ENCODE measurements at regions not wholly inside any gene's neighbourhood (a gene's known extent, or its start where the extent isn't known, plus 50 kb on each side); places are given as distances from the start of the nearest gene placed in this dataset.

DNA sequence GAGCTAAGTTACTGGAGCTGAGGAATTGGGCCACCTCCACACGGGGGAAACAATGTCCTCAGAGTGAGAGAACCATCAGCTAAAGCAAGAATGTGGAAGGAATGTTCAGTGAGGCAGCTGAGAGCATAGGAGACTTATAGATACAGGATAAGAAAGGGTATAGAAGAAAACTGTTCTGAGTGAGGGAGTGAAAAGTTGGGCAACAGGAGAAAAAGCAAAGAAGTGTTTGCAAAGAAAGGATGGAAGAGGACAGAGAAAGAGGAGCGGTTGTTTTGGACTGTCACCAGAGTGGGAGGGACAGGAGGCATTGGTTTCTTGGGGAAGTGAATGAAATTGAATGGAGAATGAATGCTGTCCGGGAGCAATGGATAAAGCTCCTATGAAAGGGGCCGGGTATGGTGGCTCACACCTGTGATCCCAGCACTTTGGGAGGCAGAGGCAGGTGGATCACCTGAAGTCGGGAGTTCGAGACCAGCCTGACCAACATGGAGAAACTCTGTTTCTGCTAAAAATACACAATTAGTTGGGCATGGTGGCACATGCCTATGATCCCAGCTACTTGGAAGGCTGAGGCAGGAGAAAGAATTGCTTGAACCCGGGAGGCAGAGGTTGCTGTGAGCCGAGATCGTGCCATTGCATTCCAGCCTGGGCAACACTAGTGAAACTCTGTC is 296.5 kb downstream of the ADGB start:
- TF ChIP-seq, protein P1, sequence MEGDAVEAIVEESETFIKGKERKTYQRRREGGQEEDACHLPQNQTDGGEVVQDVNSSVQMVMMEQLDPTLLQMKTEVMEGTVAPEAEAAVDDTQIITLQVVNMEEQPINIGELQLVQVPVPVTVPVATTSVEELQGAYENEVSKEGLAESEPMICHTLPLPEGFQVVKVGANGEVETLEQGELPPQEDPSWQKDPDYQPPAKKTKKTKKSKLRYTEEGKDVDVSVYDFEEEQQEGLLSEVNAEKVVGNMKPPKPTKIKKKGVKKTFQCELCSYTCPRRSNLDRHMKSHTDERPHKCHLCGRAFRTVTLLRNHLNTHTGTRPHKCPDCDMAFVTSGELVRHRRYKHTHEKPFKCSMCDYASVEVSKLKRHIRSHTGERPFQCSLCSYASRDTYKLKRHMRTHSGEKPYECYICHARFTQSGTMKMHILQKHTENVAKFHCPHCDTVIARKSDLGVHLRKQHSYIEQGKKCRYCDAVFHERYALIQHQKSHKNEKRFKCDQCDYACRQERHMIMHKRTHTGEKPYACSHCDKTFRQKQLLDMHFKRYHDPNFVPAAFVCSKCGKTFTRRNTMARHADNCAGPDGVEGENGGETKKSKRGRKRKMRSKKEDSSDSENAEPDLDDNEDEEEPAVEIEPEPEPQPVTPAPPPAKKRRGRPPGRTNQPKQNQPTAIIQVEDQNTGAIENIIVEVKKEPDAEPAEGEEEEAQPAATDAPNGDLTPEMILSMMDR (IDR thresholded peaks at IDR 0.05; ENCODE audit: insufficient read depth, low read length), result no peak
- TF ChIP-seq POLR2AphosphoS5 (IDR thresholded peaks at IDR 0.05; ENCODE audit: low read depth), result no peak
- TF ChIP-seq, protein P2, sequence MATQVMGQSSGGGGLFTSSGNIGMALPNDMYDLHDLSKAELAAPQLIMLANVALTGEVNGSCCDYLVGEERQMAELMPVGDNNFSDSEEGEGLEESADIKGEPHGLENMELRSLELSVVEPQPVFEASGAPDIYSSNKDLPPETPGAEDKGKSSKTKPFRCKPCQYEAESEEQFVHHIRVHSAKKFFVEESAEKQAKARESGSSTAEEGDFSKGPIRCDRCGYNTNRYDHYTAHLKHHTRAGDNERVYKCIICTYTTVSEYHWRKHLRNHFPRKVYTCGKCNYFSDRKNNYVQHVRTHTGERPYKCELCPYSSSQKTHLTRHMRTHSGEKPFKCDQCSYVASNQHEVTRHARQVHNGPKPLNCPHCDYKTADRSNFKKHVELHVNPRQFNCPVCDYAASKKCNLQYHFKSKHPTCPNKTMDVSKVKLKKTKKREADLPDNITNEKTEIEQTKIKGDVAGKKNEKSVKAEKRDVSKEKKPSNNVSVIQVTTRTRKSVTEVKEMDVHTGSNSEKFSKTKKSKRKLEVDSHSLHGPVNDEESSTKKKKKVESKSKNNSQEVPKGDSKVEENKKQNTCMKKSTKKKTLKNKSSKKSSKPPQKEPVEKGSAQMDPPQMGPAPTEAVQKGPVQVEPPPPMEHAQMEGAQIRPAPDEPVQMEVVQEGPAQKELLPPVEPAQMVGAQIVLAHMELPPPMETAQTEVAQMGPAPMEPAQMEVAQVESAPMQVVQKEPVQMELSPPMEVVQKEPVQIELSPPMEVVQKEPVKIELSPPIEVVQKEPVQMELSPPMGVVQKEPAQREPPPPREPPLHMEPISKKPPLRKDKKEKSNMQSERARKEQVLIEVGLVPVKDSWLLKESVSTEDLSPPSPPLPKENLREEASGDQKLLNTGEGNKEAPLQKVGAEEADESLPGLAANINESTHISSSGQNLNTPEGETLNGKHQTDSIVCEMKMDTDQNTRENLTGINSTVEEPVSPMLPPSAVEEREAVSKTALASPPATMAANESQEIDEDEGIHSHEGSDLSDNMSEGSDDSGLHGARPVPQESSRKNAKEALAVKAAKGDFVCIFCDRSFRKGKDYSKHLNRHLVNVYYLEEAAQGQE (IDR thresholded peaks at IDR 0.05; ENCODE audit: insufficient replicate concordance, low read depth), result no peak
